HG02588 (cell line): ENCODE measurements at regions not wholly inside any gene's neighbourhood (a gene's known extent, or its start where the extent isn't known, plus 50 kb on each side); places are given as distances from the start of the nearest gene placed in this dataset.

Experiments used
- ATAC-seq: cut with Tn5 transposase; IDR thresholded peaks from one replicate; pipeline ENCODE4 v1.9.1; 2021; ENCODE audit warnings: mild to moderate bottlenecking, moderate library complexity; ENCODE audit not compliant: unreplicated experiment

DNA sequence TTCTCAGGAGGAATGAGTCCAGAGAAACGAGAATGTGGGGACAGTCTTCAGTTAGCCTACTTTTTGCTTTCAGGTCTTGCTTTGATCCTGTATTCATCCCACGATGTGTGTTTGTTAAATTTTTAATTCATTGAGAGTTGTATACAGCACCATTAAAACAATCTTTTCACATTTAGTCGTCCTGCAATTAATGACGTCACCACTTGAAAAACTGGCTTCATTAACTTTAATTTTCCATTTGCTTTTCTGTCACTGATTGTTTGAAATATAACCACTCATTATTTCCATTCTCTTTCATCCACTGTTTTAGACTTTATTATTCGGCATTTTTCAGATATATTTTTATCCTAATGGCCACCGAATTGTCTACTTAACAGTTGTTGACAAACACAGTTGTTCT lies 146.9 kb downstream of the TFEC start:
- ATAC-seq: no peak

DNA sequence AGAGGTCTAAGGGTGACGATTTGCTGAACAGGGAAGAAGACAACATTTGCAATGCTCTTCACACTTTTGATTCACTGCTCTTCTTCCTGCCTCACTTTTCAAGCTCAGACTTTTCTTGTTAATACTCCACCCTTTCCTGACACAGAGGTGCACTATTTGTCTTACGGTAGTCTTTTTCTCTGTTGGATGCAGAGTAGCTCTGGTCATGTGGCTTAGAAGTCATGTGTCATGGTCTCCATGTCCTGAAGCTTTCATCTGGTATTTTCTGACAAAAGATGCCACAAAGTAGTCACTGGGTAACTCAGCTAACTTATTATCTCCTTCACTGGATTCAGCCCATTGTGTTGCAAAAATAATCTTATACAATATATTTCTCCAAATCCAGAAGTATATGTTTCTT lies 149.1 kb downstream of the TFEC start:
- ATAC-seq: no peak

DNA sequence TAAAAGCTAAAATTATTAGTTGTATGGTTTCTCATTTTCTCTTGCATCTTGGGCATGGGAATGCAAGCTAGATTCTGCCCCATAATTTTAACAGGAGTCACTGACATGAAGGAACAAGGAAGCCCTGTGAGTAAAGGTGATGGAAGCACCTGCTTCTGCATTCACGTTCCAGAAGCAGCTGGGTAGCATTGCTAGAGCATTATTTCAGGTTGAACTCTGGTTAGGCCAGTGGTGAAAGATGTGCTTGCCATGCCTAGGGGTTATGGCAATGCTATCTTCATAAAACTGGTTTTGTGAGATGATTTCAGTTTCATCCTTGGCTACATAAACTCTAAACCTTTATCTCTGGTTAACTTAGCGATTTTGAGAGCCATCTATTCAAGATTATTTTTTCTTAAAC lies 151.4 kb downstream of the TFEC start:
- ATAC-seq: no peak

DNA sequence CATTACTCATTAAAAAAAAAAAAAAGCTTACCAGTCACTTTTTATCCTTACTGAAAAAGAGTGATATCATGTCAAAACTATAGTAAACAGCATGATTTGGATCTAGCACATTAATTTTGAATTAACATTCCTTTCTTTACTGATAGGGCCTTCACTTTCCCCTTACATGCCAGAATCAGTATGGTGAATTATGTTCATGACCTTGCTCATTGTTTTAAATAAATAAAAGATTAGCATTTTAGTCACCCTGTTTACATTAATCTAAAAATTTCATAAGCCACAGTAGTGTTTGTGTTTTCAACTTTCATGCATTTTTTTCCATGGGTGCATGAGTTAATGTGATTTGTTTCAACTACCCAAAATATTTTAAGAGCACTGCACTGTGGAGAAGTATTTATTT lies 160.8 kb downstream of the TFEC start:
- ATAC-seq: no peak

DNA sequence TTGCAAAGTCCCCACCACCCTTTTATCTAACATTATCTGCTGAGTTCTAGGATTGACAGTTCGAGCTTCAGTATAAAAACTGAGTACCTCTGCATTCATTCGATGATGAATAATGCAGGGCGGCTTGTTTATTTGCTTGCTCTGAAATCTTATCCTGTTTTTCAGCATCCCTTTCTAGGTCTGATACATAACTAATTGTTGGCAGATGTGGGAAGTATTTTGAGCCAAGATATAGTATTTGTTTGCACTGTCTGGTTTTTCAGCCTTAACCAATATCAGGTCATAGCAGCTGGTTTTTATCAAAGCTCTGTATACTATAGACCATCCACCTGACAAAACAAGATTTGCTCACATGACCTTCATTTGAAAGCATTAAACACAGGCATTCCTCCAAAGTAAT lies 161.4 kb downstream of the TFEC start:
- no peak for ATAC-seq

DNA sequence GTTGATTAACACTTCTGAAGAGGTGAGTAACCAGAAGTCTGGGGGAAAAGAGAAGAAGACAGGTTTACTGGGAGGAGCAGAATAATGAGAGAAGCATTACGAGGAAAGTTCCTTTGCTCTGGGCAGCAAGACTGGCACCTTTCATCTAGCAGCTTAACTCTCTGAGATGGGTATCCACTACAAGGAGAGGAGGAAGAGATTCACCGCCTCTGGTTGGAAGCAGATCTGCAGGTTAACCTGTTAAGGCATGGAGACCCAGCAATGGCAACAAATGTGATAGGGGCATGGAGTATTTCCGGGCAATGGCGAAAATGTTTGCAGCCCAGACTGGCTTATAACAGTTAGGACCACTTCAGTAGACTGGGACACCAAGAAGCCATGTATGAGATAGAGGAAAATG lies 162.2 kb downstream of the TFEC start:
- no peak for ATAC-seq

DNA sequence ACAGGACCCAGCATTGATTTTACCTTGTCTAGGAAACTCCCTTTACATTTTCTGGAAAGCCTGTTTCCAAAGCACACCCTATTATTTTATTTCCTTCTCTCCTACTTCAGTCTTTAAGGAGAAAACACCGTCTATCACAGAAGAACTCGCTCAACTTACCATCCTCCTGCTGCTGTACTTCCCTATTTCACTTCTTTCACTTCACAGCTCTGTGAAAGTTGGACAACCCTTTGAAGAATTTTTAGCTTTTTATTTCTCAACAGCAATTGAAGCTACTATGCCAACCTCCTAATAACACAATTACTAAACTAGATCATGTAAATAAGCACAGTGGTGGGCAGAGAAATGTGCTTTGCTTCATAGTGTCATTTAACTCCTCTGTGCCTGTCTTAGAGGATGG lies 166.5 kb downstream of the TFEC start:
- ATAC-seq: no peak

DNA sequence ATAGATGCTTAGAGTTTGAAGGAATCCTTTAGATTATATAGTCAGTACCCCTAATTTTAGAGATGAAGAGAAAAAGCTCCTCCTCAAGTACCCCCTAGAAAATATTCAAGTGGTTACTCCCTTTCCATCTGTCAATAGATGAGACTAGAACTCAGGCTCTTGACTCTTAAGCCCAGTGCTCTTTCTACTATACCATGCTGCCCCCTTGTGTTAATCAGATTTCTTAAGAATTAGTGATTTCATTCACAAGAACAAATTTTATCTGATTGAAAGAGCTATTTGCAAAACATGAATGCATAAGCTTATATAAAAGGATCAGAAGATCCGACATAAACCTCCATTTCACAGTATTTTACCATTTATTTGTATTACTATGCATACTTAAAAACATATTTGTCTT lies 179.3 kb downstream of the TFEC start:
- no peak for ATAC-seq

DNA sequence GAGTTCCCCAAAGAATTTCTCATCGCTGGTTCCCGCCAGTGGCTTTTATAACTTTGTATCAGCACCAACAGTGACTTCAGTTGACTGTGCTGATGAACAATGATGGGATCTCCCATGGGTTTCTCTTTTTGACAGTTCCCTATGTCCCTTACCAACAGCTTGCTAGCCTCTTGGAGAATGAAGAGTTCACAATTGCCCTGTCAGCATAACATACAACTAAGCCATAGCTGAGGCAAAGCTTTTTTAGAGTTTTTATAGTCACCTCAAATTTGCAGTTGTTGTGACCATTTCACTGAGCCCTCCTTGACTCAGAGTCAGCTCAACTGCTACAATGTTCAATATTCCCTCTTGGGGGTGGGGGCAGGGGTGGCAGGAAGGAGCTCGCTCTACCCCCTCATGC lies 179.8 kb downstream of the TFEC start:
- ATAC-seq: no peak

DNA sequence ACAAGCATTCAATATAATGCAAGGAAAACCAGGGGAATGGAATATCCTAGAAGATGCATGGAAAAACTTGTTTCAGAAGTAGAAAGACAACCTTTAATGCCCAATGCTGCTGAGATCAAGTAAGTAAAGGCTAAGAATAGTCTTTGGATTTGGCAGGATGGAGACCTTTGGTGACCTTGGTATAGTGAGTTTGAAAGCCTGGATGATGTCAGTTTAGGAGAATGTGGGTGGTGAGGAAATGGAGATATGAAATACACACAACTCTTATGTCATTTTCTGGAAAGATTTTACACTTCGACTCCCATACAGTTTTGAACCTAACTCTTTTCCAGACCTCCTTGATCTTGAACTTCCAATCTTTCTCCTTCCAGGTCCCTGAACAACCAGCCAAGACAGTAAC lies 185.7 kb downstream of the TFEC start:
- no peak for ATAC-seq

DNA sequence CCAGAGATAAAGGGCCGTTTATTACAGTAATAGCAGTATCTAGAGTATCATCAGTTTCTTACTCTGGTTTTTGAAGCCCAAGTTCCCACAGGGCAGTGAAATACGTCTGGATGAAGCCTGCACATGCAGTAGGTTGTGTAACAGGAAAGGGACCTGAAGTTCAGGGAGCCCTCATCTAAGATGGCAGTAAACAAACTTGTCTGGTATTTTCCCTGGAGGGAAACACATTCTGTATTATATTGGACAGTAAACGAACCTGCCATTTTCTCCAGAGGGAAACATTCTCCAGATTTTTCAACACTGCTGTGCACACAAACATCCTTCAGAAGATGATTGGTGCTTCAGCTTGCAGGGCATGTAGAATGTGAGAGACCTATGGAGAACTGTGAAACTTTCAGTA lies 189.9 kb downstream of the TFEC start:
- ATAC-seq: no peak

DNA sequence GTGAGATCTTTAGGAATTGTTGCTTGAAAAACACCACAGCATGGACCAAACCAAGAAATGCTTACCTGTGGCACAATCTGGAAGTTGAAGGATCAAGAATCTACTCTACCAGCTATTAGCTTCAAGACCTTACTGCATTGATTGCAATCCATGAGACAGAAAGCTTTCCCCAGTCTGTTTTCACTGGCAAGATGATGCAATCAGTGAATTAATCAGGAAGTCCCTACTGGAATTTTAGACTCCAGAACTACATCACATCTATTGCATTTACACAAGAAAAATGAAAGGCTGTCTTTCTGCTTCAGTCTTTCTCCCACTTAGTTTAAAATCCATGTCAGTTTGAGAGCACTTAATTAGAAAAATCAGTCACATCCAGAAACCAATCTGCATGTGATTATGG lies 191.7 kb downstream of the TFEC start:
- no peak for ATAC-seq

DNA sequence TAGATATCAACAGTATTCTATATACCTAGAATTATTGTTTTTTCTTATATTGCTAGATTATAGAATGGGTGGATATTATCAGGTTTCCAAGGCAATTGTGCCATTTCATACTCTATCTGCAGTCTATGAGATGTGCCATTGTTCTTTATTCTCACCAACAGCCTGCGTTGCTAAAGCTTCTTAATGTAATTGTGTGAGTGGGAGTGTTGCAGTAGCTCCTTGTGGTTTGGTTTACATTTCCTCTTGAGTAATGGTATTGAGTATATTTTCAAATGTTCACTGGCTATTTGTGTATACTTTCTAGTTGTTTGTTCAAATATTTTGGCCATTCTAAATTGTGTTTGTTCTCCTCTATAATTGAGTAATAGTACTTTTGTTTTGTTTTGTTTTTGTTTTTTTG lies 199.2 kb downstream of the TFEC start:
- ATAC-seq: no peak

DNA sequence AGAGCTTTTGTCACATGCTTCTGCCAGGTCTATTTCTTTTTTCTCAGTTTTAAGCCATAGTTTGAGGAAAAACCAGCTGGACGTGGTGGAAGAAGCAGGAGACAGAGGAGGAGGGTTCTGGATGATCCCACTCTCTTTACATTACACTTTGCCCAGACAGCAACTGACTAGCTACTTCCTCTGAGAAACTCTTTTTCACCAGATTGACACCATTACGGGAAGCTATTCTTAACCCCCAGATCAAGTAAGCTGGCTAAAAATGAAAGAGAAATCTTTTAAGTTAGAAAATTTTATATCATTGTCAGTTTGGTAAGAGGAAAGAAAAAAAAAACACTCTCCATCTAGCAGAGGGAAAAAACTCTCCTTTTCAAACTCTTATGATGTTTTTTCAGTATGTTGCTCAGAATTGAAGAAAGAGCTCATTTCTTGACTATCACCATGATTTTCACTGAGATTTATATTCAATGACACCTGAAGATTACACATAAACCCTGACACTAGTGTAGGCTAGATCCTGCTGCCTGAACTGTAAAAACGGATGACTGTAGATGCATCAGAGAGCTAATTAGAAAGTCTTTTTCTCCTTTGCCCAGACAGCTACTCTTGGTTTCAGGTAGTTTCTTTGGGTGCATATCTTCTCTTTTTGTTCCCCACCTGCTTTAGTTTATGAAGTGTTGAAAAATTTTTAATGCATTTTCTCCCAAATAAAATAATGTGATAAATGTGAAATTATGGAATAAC lies 203.1 kb downstream of the TFEC start:
- ATAC-seq: no peak

DNA sequence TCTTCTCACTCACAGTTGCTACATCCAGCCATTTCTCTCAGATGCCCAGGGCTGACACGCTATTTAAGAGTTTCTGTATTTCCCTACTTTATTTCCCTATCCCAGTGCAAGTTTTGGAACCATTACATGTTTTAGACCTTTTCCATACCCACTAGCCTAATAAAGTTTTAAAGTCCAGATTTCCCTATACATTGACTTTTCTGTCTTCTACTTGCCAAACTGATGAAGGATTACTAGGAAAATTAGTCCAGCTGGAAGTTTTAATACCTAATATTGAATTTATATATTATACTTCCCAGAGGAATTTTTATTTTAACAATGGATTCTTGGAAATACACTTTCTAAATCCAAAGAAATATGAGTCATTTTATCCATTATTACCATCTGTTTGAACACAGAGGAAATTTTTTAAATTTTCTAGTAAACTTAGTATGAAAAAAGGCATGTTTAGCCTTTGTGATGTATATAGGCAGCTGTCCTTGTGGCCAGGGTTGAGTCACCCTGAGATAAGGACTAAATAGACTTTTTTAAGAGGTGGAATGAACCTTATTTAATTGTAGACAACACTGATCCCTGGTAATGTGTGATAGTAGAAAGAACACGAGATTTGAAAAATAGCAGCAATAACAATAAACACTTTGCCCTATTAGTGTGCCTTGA lies 205.0 kb downstream of the TFEC start:
- ATAC-seq: no peak

DNA sequence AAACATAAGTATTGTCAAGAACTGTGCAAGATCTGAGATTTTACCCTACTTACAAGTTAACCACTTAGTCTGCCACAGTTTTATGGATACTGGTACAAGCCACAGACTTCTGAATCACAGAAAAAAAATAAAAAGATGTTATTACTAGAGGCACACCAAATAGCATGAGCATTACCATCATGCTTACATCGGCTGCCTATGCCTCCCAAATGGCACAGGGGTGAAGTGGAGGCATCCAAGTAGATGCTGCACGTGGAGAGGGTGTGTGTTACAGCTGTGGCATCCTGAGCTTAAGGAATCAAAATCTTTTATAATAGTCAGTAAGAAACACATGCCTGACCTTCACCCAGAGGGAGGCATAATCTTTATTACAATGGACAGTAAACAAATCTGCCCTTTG lies 207.8 kb downstream of the TFEC start:
- no peak for ATAC-seq

DNA sequence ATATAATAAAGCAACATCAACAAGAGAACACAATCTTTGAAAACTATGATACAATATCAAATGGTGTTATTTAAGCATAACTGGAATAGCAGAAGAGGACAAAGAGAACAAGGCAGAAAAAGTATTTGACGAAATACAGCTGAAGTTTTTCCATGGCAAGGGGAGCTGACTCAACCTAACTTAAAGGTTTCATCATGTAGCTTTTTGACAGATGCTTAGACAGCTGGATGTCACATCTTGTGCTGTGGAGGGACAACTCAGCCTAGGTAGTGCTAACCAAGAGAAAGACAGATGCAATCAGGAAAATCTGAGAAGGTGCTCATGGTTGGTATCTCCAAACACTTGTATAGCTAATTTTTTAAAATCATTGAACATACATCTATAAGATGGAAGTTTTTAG lies 208.2 kb downstream of the TFEC start:
- ATAC-seq: no peak

DNA sequence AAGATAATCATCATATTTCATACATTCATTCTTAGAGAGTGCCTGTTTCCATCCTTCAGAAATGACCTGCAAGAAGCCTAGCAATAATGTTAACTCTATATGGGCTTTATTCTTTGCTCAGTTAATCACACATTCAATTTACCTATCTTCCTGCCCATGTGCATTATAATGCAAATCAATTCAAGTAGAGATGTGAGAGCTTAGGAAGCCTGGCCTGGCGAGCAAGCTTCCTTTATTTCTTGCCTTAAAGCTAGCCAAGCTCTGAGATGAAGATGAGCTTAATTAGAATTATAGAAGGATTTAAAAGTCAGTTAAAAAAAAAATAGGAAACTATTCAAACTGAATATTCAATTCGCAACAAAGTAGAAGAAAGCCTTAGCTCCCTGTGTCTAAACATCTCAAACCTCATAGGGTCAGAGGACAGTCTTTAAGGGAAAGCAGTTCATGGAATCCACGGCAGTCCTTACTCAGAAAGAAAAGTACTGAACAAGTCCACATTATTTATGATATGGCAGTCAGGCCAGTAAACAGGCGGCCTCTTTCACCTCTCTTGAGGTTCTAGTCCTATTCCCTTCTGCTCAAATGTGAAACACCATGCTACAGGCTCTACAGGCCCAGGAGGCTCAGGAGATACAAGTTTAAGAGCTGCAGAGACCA lies 214.1 kb downstream of the TFEC start:
- no peak for ATAC-seq

DNA sequence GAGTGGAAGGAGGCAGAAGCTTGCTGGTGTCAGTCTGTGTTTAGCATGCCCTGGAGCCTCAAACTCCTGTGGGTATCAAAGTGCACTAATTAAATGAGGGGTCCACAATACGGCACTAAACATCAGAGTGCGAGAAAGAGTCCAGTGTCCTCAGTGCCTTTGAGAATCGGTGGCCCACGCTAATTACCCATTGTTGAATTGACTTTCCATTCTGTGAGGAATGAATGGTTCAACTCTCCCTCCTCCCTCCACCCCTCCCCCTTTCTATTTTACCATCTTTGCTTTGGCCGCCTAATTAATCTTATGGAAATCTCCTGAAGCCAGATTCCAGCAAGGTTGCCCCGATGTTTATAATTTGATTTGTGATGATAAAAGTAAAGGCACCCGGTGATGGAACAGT lies 217.8 kb downstream of the TFEC start:
- no peak for ATAC-seq

DNA sequence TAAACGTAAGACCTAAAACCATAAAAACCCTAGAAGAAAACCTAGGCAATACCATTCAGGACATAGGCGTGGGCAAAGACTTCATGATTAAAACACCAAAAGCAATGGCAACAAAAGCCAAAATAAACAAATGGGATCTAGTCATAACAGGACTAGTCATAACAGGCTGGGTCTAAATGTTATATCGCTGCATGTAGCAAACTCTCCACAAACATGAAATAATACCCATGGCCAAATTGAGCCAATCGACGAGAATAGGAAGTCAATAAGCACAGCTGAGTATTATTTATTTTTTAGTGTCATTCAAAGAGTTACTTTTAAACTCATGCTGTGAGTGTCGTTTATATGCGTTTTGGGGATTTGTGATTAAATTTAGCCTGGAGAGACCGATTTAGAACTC lies 225.1 kb downstream of the TFEC start:
- ATAC-seq: no peak

DNA sequence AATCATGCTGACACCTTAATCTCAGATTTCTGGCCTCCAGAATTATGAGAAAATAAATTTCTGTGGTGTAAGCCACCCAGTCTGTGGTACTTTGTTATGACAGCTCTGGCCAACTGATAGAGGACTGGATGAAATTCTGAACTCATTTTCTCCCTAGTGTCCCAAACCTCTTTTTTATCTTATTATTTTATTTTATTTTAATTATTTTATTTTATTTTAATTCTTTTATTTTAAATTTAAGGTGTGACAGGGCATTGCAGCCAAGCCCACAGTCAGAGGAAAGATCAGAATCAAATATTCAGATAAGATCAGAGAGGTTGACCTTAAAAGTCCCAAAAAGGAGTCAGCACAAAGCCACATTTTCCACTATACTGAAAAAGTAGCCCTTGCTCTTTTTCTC lies 228.1 kb downstream of the TFEC start:
- ATAC-seq: no peak

DNA sequence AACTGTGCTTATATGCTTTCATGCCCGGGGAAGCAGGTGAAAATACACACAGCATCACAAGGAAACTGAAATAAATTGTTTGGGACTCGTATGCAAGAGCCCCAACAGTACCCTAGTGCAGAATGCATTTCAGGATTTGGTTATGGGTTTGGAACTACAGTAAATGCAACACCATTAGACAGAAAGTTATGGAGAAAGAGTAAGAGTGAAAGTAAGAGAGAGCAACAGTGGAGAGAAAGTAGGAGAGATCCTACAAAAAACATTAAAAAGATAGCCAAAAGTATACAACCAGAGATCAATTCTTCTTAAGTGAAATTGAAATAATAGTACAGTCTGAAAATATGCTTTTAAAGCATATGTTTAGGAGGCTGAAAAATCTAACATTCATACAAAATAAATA lies 231.1 kb downstream of the TFEC start:
- ATAC-seq: no peak
